Mucosa of descending colon (tissue), 3 donors: ENCODE measurements at regions not wholly inside any gene's neighbourhood (a gene's known extent, or its start where the extent isn't known, plus 50 kb on each side); places are given as distances from the start of the nearest gene placed in this dataset.

ENCODE experiments used
- ATAC-seq: fragments of 200-7000 bp; cut with Tn5 transposase; one replicate; pipeline ENCODE4 v1.9.1; 2020; ENCODE audit warnings: mild to moderate bottlenecking, moderate library complexity
- DNase-seq, 3 donors: peaks; one replicate each; pipeline ENCODE4 v3.0.0-alpha.2; 2020
- H3K36me3 ChIP-seq: fragments of 200-600 bp; one replicate; pipeline ENCODE4 v1.8.0; 2021; ENCODE audit warnings: low read depth, mild to moderate bottlenecking
- H3K4me1 ChIP-seq: fragments of 200-600 bp; one replicate; pipeline ENCODE4 v1.8.0; 2021; ENCODE audit warnings: low read depth, mild to moderate bottlenecking
- H3K4me3 ChIP-seq: fragments of 200-600 bp; one replicate; pipeline ENCODE4 v1.8.0; 2021; ENCODE audit warnings: mild to moderate bottlenecking
- H3K9me3 ChIP-seq: fragments of 200-600 bp; one replicate; pipeline ENCODE4 v1.8.0; 2021; ENCODE audit warnings: mild to moderate bottlenecking
- intact Hi-C, 2 donors: fragments of 100-400 bp; cut with DNase I in 1 of 2; cut with micrococcal nuclease in 1 of 2; formaldehyde crosslinking; loops; one replicate each; pipeline versions ENCODE4 v1.11.0 to v1.11.1; 2022; cut with DNase I, micrococcal nuclease
- TF ChIP-seq, protein P1 (sequence below): fragments of 200-600 bp; IDR thresholded peaks from one replicate; pipeline ENCODE4 v1.8.0; 2022; ENCODE audit warnings: antibody characterized with exemption, mild to moderate bottlenecking
- donor health status: DM: no; HTN: no; CAD: no; lungs with moderate emphysema.
- donor health status: DM: no; HTN: no; CAD: no.
- donor health status: DM: no; HTN: yes; CAD: no.

DNA sequence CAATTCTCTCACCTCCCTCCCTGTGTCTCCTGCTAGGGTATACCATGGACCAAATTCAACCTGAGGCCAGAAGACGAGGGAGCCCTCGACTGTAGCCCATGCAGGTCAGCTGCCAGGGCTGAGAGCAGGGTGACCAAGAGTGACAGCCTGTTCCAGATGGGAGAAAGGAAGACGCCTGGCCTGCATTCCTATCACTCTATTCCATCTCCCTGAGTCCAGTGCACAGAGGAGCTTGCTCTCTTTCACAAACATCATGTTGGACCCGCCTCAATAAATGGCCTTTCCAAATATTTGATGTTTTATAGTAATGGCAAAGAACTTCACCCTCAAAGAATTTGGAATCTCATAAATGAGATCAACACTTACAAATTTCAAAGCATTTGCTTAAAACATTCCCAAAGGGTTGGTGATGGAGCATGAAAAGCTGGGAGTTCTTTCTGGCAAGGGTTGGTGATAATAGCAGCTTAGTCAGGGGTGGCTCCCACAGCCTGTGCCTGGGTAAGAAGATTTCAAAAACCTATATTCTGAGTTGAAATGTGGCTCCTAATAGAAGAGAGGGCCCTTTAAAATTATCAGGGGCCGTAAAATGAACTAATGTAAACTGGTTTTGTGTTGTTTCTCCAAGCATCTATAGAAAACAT is 393.1 kb downstream of the EFNA5 start:
- ATAC-seq (no peak), DNase-seq (no peak)
- H3K9me3 ChIP-seq: no peaks in the 10 kb centered on the region
- TF ChIP-seq, protein P1, sequence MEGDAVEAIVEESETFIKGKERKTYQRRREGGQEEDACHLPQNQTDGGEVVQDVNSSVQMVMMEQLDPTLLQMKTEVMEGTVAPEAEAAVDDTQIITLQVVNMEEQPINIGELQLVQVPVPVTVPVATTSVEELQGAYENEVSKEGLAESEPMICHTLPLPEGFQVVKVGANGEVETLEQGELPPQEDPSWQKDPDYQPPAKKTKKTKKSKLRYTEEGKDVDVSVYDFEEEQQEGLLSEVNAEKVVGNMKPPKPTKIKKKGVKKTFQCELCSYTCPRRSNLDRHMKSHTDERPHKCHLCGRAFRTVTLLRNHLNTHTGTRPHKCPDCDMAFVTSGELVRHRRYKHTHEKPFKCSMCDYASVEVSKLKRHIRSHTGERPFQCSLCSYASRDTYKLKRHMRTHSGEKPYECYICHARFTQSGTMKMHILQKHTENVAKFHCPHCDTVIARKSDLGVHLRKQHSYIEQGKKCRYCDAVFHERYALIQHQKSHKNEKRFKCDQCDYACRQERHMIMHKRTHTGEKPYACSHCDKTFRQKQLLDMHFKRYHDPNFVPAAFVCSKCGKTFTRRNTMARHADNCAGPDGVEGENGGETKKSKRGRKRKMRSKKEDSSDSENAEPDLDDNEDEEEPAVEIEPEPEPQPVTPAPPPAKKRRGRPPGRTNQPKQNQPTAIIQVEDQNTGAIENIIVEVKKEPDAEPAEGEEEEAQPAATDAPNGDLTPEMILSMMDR: no peak
- H3K4me3 ChIP-seq: no peak overlapping the region
- H3K36me3 ChIP-seq: no peaks in the 10 kb centered on the region
- H3K4me1 ChIP-seq: no peaks in the 10 kb centered on the region
- intact Hi-C loops: no loop called here

DNA sequence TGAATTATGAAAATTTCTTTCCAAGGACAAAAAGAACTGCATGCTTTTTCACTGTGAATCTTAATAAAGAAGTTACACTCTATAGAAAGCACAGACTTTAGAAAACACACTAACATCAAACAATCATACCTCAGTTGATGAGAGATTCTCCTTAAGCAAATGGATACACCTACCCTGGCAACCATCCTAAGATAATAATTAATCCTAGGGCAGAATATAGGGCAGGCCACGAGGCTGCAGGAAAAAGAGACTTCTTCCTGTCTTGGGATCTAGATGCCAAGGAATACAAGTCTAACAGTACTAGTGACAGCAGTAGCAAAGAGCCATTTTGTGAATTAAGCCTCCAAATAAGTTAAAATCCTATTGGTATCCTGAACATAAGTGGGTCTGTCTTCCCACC is 395.4 kb downstream of the EFNA5 start:
- DNase-seq (no peak), ATAC-seq (no peak)
- no peak overlapping the region for H3K4me3 ChIP-seq
- intact Hi-C loops: no loop called here
- no peaks in the 10 kb centered on the region for H3K9me3 ChIP-seq
- no peaks in the 10 kb centered on the region for H3K4me1 ChIP-seq
- H3K36me3 ChIP-seq: no peaks in the 10 kb centered on the region
- TF ChIP-seq, protein P1: no peak

DNA sequence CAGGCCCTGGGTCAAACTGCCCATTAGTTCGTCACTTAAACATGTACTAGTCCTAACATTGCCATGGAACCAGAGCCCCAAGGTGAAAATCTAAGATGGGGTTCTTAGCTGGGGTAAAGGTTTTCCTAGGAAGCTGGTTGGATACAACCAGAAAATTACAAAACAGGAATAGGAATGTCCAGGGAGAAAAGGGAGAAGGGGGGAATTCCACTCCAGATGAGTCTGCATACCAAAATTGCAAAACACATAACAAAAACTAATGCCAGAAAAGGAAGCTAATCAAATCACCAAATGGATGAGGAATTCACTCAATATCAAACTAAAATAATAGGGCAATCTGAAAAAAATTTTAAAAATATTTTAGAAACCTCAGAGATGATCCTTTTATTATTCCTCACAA is 396.2 kb downstream of the EFNA5 start:
- H3K36me3 ChIP-seq: no peaks in the 10 kb centered on the region
- ATAC-seq (no peak), DNase-seq (no peak)
- TF ChIP-seq, protein P1: no peak
- H3K9me3 ChIP-seq: no peaks in the 10 kb centered on the region
- intact Hi-C loops: no loop called here
- no peak overlapping the region for H3K4me3 ChIP-seq
- no peaks in the 10 kb centered on the region for H3K4me1 ChIP-seq

DNA sequence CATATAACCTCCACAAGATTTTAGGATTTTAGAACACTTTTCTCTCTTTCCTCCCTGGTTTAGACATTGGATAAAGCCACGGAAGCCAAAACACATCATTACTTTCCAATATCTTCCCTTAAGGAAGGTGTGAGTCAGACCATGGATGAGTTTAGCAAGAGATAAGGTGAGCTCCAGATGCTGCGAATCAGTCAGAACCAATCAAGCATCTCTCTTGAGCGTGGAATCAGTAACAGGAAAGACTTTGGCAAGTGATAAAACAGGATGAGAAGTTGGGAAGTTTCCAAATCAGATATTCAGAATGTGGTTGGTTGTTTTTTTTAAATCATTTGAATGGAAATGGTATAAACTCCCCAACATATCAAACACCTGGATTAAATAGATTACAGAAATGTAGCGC is 397.8 kb downstream of the EFNA5 start:
- no peak for DNase-seq
- TF ChIP-seq, protein P1: no peak
- no peaks in the 10 kb centered on the region for H3K4me1 ChIP-seq
- intact Hi-C loops: no loop called here
- no peaks in the 10 kb centered on the region for H3K9me3 ChIP-seq
- H3K36me3 ChIP-seq: no peaks in the 10 kb centered on the region
- no peak for ATAC-seq
- no peak overlapping the region for H3K4me3 ChIP-seq

DNA sequence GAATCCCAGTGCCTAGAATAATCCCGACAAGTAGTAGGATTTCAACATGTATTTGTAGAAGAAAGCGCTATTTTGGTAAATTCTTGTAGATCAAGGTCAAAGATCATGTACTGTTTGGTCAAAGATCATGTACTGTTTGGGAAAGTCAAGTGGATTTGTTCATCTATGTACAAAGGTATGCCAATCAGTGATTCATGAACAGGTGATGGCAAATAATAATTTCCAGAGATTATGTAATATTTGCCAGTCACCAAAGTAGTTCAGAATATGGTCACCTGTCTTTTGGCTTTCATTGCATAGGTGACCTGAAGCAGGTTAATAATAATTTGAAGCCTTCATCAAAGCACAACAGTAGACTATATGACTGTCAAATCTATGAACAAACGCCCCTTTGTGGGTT is 398.2 kb downstream of the EFNA5 start:
- Histone ChIP-seq H3K36me3 (no peaks in the 10 kb centered on the region), H3K9me3 (no peaks in the 10 kb centered on the region), H3K4me1 (no peaks in the 10 kb centered on the region), H3K4me3 (no peak overlapping the region)
- TF ChIP-seq, protein P1: no peak
- DNase-seq (no peak), ATAC-seq (no peak)
- intact Hi-C loops: no loop called here
